GM23338 (cell line): ENCODE measurements at regions not wholly inside any gene's neighbourhood (a gene's known extent, or its start where the extent isn't known, plus 50 kb on each side); places are given as distances from the start of the nearest gene placed in this dataset.

Source experiments
- CREB1 ChIP-seq: fragments of 250-450 bp; sonication (Bioruptor Pico); IDR thresholded peaks from 2 replicates; pipeline ENCODE4 v1.5.0; 2020; ENCODE audit warnings: low read depth, mild to moderate bottlenecking, moderate library complexity
- CTCF ChIP-seq, 2 experiments: fragments of 200-600 bp in 1 of 2; sonication (generic) in 1 of 2; conservative IDR thresholded peaks; 2 replicates each; pipeline versions ENCODE4 v1.5.1 to v1.6.1; 2016 to 2017; ENCODE audit warnings: antibody characterized with exemption in 2 of 2, low read depth in 2 of 2, mild to moderate bottlenecking in 2 of 2, moderate library complexity in 1 of 2
- EZH2 ChIP-seq: fragments of 200-600 bp; sonication (generic); IDR thresholded peaks from one replicate; pipeline ENCODE4 v1.8.0; 2017; ENCODE audit warnings: antibody characterized with exemption, mild to moderate bottlenecking, low read depth; ENCODE audit not compliant: unreplicated experiment
- EZH2phosphoT487 ChIP-seq: fragments of 200-600 bp; sonication (generic); IDR thresholded peaks from one replicate; pipeline ENCODE4 v1.8.1; 2018; ENCODE audit warnings: antibody characterized with exemption; ENCODE audit not compliant: unreplicated experiment
- JUNB ChIP-seq: IDR thresholded peaks from one replicate; pipeline ENCODE4 v1.6.1; 2016; ENCODE audit warnings: antibody characterized with exemption; ENCODE audit not compliant: unreplicated experiment
- NANOG ChIP-seq: IDR thresholded peaks from 2 replicates; pipeline ENCODE4 v1.6.1; 2016; ENCODE audit warnings: antibody characterized with exemption, borderline replicate concordance
- POLR2AphosphoS5 ChIP-seq: IDR thresholded peaks from 2 replicates; pipeline ENCODE4 v1.6.1; 2016; ENCODE audit warnings: antibody characterized with exemption, low read depth
- REST ChIP-seq: IDR thresholded peaks from one replicate; pipeline ENCODE4 v1.6.1; 2018; ENCODE audit warnings: antibody characterized with exemption; ENCODE audit not compliant: unreplicated experiment
- STAT1 ChIP-seq: IDR thresholded peaks from one replicate; pipeline ENCODE4 v1.6.1; 2016; ENCODE audit warnings: antibody characterized with exemption; ENCODE audit not compliant: unreplicated experiment
- ZNF331 ChIP-seq: fragments of 250-450 bp; sonication (Bioruptor Pico); IDR thresholded peaks from 2 replicates; pipeline ENCODE4 v1.5.0; 2020; ENCODE audit warnings: low read depth, mild to moderate bottlenecking, moderate library complexity
- TF ChIP-seq, protein P1 (sequence below): IDR thresholded peaks from 2 replicates; pipeline ENCODE4 v1.6.1; 2016; ENCODE audit warnings: antibody characterized with exemption

GRCh38 chr12:78799649-78800048 is 64.9 kb upstream of the SYT1 start:
- TF ChIP-seq REST = no peak
- TF ChIP-seq EZH2 = no peak
- TF ChIP-seq CTCF (conservative IDR thresholded peaks at IDR 0.05; ENCODE audit: low read depth in 2 of 2) = no peak
- no peak for TF ChIP-seq POLR2AphosphoS5
- no peak for TF ChIP-seq EZH2phosphoT487
- TF ChIP-seq, protein P1, sequence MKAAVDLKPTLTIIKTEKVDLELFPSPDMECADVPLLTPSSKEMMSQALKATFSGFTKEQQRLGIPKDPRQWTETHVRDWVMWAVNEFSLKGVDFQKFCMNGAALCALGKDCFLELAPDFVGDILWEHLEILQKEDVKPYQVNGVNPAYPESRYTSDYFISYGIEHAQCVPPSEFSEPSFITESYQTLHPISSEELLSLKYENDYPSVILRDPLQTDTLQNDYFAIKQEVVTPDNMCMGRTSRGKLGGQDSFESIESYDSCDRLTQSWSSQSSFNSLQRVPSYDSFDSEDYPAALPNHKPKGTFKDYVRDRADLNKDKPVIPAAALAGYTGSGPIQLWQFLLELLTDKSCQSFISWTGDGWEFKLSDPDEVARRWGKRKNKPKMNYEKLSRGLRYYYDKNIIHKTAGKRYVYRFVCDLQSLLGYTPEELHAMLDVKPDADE = no peak
- no peak for TF ChIP-seq ZNF331 (CRISPR knock-in tag)
- TF ChIP-seq STAT1 = no peak
- no peak for TF ChIP-seq JUNB
- no peak for TF ChIP-seq CREB1
- TF ChIP-seq NANOG = no peak
